LNCAP (cell line): ENCODE measurements at regions not wholly inside any gene's neighbourhood (a gene's known extent, or its start where the extent isn't known, plus 50 kb on each side); places are given as distances from the start of the nearest gene placed in this dataset.

Source experiments
- CTCF ChIP-seq: fragments of 450-650 bp; IDR thresholded peaks from 2 replicates; pipeline ENCODE4 v1.5.1; 2017; ENCODE audit warnings: mild to moderate bottlenecking

GRCh38 chr4:10773656-10774055, 89.1 kb upstream of the CLNK start:
- TF ChIP-seq CTCF = no peak

GRCh38 chr4:10773010-10773409, 88.4 kb upstream of the CLNK start:
- no peak for TF ChIP-seq CTCF

- no peak for TF ChIP-seq CTCF
Observed at GRCh38 chr4:10765386-10765785, 80.8 kb upstream of the CLNK start.

- no peak for TF ChIP-seq CTCF
Observed at GRCh38 chr4:10762561-10762960, 78.0 kb upstream of the CLNK start.

GRCh38 chr4:10761903-10762302, 77.3 kb upstream of the CLNK start:
- no peak for TF ChIP-seq CTCF

- no peak for TF ChIP-seq CTCF
Observed at GRCh38 chr4:10760086-10760485, 75.5 kb upstream of the CLNK start.

- TF ChIP-seq CTCF = no peak
Observed at GRCh38 chr4:10758906-10759305, 74.3 kb upstream of the CLNK start.

GRCh38 chr4:10753856-10754402, 69.4 kb upstream of the CLNK start:
- TF ChIP-seq CTCF = no peak
